Loucy (cell line): ENCODE measurements at regions not wholly inside any gene's neighbourhood (a gene's known extent, or its start where the extent isn't known, plus 50 kb on each side); places are given as distances from the start of the nearest gene placed in this dataset.

Source experiments
- H2AFZ ChIP-seq: fragments of 200-600 bp; sonication (generic); 2 replicates; pipeline ENCODE4 v1.6.0; 2016; ENCODE audit warnings: antibody characterized with exemption, mild to moderate bottlenecking, low read length, moderate library complexity
- H3F3A ChIP-seq: fragments of 200-600 bp; 2 replicates; pipeline ENCODE4 v1.6.0; 2016; ENCODE audit warnings: antibody characterized with exemption, low read depth, mild to moderate bottlenecking
- H3K27me3 ChIP-seq: fragments of 200-600 bp; sonication (generic); 2 replicates; pipeline ENCODE4 v1.6.1; 2014; ENCODE audit warnings: low read length, mild to moderate bottlenecking; ENCODE audit not compliant: insufficient read depth, poor library complexity, severe bottlenecking
- H3K36me3 ChIP-seq: fragments of 200-600 bp; sonication (generic); 2 replicates; pipeline ENCODE4 v1.6.1; 2016; ENCODE audit warnings: low read length; ENCODE audit not compliant: insufficient read depth
- H3K4me1 ChIP-seq: fragments of 200-600 bp; sonication (generic); 2 replicates; pipeline ENCODE4 v1.5.1; 2014; ENCODE audit warnings: low read length, mild to moderate bottlenecking; ENCODE audit not compliant: insufficient read depth, poor library complexity, severe bottlenecking
- H3K4me2 ChIP-seq: fragments of 200-600 bp; sonication (generic); 2 replicates; pipeline ENCODE4 v1.6.0; 2014; ENCODE audit warnings: antibody characterized with exemption, low read length, low read depth, mild to moderate bottlenecking; ENCODE audit not compliant: poor library complexity, severe bottlenecking
- H3K4me3 ChIP-seq: fragments of 200-600 bp; sonication (generic); 2 replicates; pipeline ENCODE4 v1.5.1; 2014; ENCODE audit warnings: low read length, mild to moderate bottlenecking, mixed read lengths; ENCODE audit not compliant: poor library complexity, severe bottlenecking
- H3K79me2 ChIP-seq: fragments of 200-600 bp; sonication (generic); 2 replicates; pipeline ENCODE4 v1.6.1; 2014; ENCODE audit warnings: low read length; ENCODE audit not compliant: insufficient read depth
- H3K9ac ChIP-seq: fragments of 200-600 bp; sonication (generic); 2 replicates; pipeline ENCODE4 v1.6.0; 2014; ENCODE audit warnings: mild to moderate bottlenecking, low read depth, low read length, moderate library complexity; ENCODE audit not compliant: poor library complexity, severe bottlenecking
- H3K9me2 ChIP-seq: fragments of 200-600 bp; sonication (generic); replicated peaks from 2 replicates; pipeline ENCODE4 v1.6.1; 2016; ENCODE audit warnings: low read depth, low read length, mixed read lengths
- H3K9me3 ChIP-seq: fragments of 200-600 bp; sonication (generic); 2 replicates; pipeline ENCODE4 v1.6.1; 2014; ENCODE audit warnings: mild to moderate bottlenecking, antibody characterized with exemption, low read length, low read depth; ENCODE audit not compliant: insufficient read depth
- H4K20me1 ChIP-seq: fragments of 200-600 bp; sonication (generic); 2 replicates; pipeline ENCODE4 v1.6.0; 2014; ENCODE audit warnings: antibody characterized with exemption, low read length, mild to moderate bottlenecking; ENCODE audit not compliant: insufficient read depth, poor library complexity, severe bottlenecking
- EZH2phosphoT487 ChIP-seq: fragments of 200-600 bp; IDR thresholded peaks from 2 replicates; pipeline ENCODE4 v1.6.1; 2018; ENCODE audit warnings: antibody characterized with exemption, mild to moderate bottlenecking, moderate library complexity, borderline replicate concordance
- TF ChIP-seq, protein P1 (sequence below): fragments of 200-600 bp; sonication (generic); conservative IDR thresholded peaks from 2 replicates; pipeline ENCODE4 v1.5.1; 2014; ENCODE audit warnings: mild to moderate bottlenecking, antibody characterized with exemption, low read length

DNA sequence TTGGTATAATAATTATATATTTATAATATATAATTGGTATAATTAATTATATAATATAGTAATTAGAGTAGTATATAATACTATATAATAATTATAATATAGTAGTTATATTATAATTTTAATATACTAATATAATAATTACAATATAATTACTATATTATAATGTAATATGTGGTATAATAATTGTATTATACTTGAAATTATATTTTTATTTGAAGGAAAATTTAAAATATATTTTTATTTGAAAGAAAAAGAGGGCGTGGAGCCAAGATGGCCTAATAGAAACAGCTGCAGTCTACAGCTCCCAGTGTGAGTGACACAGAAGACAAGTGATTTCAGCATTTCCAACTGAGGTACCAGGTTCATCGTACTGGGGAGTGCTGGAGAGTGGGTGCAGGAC, 365.9 kb downstream of the MMUT start:
- Histone ChIP-seq H3K9me2 (no peaks in the 10 kb centered on the region), H3K36me3 (no peaks in the 10 kb centered on the region), H4K20me1 (no peaks in the 10 kb centered on the region), H3K27me3 (no peaks in the 10 kb centered on the region), H3F3A (no peaks in the 10 kb centered on the region), H3K4me2 (no peak overlapping the region), H3K9me3 (no peaks in the 10 kb centered on the region), H3K9ac (no peak overlapping the region), H3K4me1 (no peaks in the 10 kb centered on the region), H3K4me3 (no peak overlapping the region), H2AFZ (no peak overlapping the region), H3K79me2 (no peaks in the 10 kb centered on the region)
- TF ChIP-seq EZH2phosphoT487 = no peak
- TF ChIP-seq, protein P1, sequence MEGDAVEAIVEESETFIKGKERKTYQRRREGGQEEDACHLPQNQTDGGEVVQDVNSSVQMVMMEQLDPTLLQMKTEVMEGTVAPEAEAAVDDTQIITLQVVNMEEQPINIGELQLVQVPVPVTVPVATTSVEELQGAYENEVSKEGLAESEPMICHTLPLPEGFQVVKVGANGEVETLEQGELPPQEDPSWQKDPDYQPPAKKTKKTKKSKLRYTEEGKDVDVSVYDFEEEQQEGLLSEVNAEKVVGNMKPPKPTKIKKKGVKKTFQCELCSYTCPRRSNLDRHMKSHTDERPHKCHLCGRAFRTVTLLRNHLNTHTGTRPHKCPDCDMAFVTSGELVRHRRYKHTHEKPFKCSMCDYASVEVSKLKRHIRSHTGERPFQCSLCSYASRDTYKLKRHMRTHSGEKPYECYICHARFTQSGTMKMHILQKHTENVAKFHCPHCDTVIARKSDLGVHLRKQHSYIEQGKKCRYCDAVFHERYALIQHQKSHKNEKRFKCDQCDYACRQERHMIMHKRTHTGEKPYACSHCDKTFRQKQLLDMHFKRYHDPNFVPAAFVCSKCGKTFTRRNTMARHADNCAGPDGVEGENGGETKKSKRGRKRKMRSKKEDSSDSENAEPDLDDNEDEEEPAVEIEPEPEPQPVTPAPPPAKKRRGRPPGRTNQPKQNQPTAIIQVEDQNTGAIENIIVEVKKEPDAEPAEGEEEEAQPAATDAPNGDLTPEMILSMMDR = no peak

DNA sequence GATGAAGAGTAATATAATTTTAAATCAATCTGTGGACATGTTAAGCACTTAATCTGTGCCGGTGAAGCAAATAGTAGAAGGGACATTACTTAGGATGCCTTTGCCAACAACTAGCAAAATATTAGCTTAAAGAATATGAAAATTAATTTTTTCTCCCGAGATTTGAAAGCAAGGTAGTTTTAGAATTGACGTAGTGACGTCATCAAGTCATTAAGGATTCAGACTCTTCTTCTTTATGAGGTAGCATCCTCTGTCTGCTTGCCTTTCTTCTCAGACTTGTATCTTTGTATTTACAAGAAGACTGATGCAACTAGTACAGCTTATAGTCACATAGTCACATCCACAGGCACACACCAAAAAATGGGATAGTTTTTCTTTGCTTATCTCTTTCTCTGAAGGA, 374.4 kb downstream of the MMUT start:
- Histone ChIP-seq H3K9me3 (no peaks in the 10 kb centered on the region), H2AFZ (no peak overlapping the region), H3K27me3 (no peaks in the 10 kb centered on the region), H3K79me2 (no peaks in the 10 kb centered on the region), H3K36me3 (no peaks in the 10 kb centered on the region), H3K9ac (no peak overlapping the region), H3K4me2 (no peak overlapping the region), H4K20me1 (no peaks in the 10 kb centered on the region), H3K4me1 (no peaks in the 10 kb centered on the region), H3K9me2 (no peaks in the 10 kb centered on the region), H3F3A (no peaks in the 10 kb centered on the region), H3K4me3 (no peak overlapping the region)
- no peak for TF ChIP-seq EZH2phosphoT487
- TF ChIP-seq, protein P1 = no peak

DNA sequence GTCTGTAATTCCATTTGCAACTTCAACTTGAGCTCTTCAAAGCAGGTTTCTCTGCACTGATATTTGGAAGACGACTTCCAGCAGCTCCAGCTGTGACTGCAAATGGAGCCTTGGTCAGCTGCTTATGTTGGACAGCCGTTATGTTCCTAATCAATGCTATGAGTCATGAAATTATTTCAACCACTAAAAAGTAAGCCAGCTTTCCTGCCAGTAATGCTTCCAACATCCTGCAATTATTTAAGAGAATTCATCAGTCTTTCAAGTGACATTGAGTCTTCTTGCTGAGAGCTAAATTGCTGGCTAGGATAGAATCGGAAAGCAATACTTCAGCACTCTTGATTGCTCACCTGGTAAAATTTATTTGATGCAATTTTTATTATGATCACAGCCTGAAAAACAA, 375.7 kb downstream of the MMUT start:
- Histone ChIP-seq H3K9me2 (no peaks in the 10 kb centered on the region), H3K4me3 (no peak overlapping the region), H3K4me2 (no peak overlapping the region), H3F3A (no peaks in the 10 kb centered on the region), H3K36me3 (no peaks in the 10 kb centered on the region), H2AFZ (no peak overlapping the region), H3K27me3 (no peaks in the 10 kb centered on the region), H4K20me1 (no peaks in the 10 kb centered on the region), H3K9me3 (no peaks in the 10 kb centered on the region), H3K4me1 (no peaks in the 10 kb centered on the region), H3K79me2 (no peaks in the 10 kb centered on the region), H3K9ac (no peak overlapping the region)
- TF ChIP-seq, protein P1 = no peak
- TF ChIP-seq EZH2phosphoT487 = no peak
